HCT116 (cell line): ENCODE measurements at regions not wholly inside any gene's neighbourhood (a gene's known extent, or its start where the extent isn't known, plus 50 kb on each side); places are given as distances from the start of the nearest gene placed in this dataset.

Experiments
- EZH2 ChIP-seq: fragments of 200-600 bp; sonication (generic); IDR thresholded peaks from 2 replicates; pipeline ENCODE4 v1.6.1; 2017; ENCODE audit warnings: antibody characterized with exemption, mixed run types
- FOSL1 ChIP-seq: IDR thresholded peaks from 2 replicates; pipeline ENCODE4 v1.6.1; 2012; ENCODE audit warnings: low read depth
- POLR2A ChIP-seq: IDR thresholded peaks from 2 replicates; pipeline ENCODE4 v1.7.0; 2011; ENCODE audit warnings: borderline replicate concordance; ENCODE audit not compliant: insufficient read depth, insufficient read length; ENCODE audit errors: extremely low read depth
- POLR2AphosphoS5 ChIP-seq: IDR thresholded peaks from 2 replicates; pipeline ENCODE4 v1.6.1; 2011; ENCODE audit warnings: mild to moderate bottlenecking, low read depth, low read length, moderate library complexity
- TCF7L2 ChIP-seq: IDR thresholded peaks from 2 replicates; pipeline ENCODE4 v1.7.0; 2011; ENCODE audit warnings: borderline replicate concordance, inconsistent platforms; ENCODE audit not compliant: insufficient read depth, insufficient read length; ENCODE audit errors: extremely low read depth

DNA sequence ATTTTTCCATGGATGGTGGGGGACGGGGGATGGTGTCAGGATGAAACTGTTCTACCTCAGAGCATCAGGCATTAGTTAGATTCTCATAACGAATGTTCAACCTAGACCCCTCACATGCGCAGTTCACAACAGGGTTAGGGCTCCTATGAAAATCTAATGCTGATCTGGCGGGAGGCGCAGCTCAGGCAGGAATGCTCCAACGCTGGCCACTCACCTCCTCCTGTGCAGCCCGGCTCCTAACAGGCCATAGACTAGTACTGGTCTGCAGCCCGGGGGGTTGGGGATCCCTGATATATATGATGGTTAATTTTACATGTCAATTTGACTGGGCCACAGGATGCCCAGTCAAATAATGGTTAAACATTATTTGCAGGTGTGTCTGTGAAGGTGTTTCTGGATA is 199.0 kb upstream of the NR4A3 start:
- TF ChIP-seq EZH2 (no peak), POLR2A (no peak), TCF7L2 (no peak), FOSL1 (no peak), POLR2AphosphoS5 (no peak)
